Right lobe of liver (tissue), 6 donors: ENCODE measurements at regions not wholly inside any gene's neighbourhood (a gene's known extent, or its start where the extent isn't known, plus 50 kb on each side); places are given as distances from the start of the nearest gene placed in this dataset.

Experiments
- ATAC-seq, 4 donors: fragments of 200-7000 bp; cut with Tn5 transposase; one replicate each; pipeline ENCODE4 v1.9.1; 2020; ENCODE audit warnings: mild to moderate bottlenecking in 4 of 4, moderate library complexity in 4 of 4
- DNase-seq, 3 donors: peaks; one replicate each; pipeline ENCODE4 v3.0.0-alpha.2; 2020
- H3K27ac ChIP-seq, 3 donors: fragments of 200-600 bp; one replicate each; pipeline ENCODE4 v1.8.0; 2022
- H3K27me3 ChIP-seq, 2 donors: fragments of 200-600 bp; one replicate each; pipeline ENCODE4 v1.8.0; 2022
- H3K36me3 ChIP-seq, 4 donors: fragments of 200-600 bp; sonication (generic) in 1 of 4; one replicate each; pipeline versions ENCODE4 v1.5.1 to v1.8.0; 2017 to 2022; ENCODE audit warnings: control low read depth in 1 of 4
- H3K4me1 ChIP-seq, 4 donors: fragments of 200-600 bp; sonication (generic) in 1 of 4; one replicate each; pipeline versions ENCODE4 v1.5.1 to v1.8.0; 2017 to 2022; ENCODE audit warnings: control low read depth in 1 of 4
- H3K4me3 ChIP-seq, 3 donors: fragments of 200-600 bp; one replicate each; pipeline ENCODE4 v1.8.0; 2022
- H3K9me3 ChIP-seq, 4 donors: fragments of 200-600 bp; sonication (generic) in 1 of 4; one replicate each; pipeline versions ENCODE4 v1.5.1 to v1.8.0; 2017 to 2022; ENCODE audit warnings: control low read depth in 1 of 4
- POLR2A ChIP-seq: fragments of 450-650 bp; IDR thresholded peaks from one replicate; pipeline ENCODE4 v1.6.1; 2017; ENCODE audit warnings: antibody characterized with exemption, mild to moderate bottlenecking
- WGBS: methylation state at CpG from one replicate; pipeline ENCODE4 v1.1.6; 2018; ENCODE audit warnings: low coverage, low lambda C conversion rate; ENCODE audit not compliant: insufficient coverage; ENCODE audit errors: missing lambda C conversion rate; 5-methylcytosine and 5-hydroxymethylcytosine counted together
- intact Hi-C, 2 donors: fragments of 100-400 bp; cut with DNase I; formaldehyde crosslinking; loops; one replicate each; pipeline versions ENCODE4 v1.11.2 to v1.14.1; 2022
- TF ChIP-seq, protein P1 (sequence below), 4 donors: fragments of 200-600 bp in 3 of 4; fragments of 450-650 bp in 1 of 4; IDR thresholded peaks; one replicate each; pipeline versions ENCODE4 v1.5.1 to v1.8.0; 2016 to 2022; ENCODE audit warnings: antibody characterized with exemption in 4 of 4, mild to moderate bottlenecking in 2 of 4
- donor health status: DM: no; HTN: yes; CAD: no.
- donor health status: DM: no; HTN: no; CAD: no.
- donor health status: DM: no; HTN: no; CAD: no.
- donor health status: DM: no; HTN: yes; CAD: no.
- donor health status: DM: no; HTN: yes; CAD: no.

DNA sequence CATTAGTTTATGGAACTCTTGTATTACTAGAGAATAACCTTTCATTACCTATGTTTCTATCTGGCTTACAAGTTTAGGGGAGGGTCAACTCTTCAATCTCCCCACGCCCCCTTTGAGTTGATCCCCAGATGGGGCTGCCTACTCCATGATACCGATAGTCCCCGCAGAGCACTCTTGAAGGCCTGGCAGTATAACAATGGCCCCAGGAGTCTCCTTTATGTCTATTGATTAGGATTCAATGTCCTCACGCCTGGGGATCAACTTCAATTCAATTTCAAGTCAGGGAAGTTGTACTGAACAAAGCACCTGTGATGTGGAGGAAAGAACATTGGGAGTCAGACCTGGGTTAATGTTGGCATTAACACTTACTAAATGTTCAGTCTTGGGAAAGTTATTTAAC is 520.2 kb downstream of the METTL15 start:
- Histone ChIP-seq H3K4me3 (no peak overlapping the region), H3K9me3 (no peaks in the 10 kb centered on the region), H3K27me3 (no peaks in the 10 kb centered on the region), H3K36me3 (no peaks in the 10 kb centered on the region), H3K4me1 (no peaks in the 10 kb centered on the region), H3K27ac (no peak overlapping the region)
- no peak for TF ChIP-seq POLR2A
- TF ChIP-seq, protein P1, sequence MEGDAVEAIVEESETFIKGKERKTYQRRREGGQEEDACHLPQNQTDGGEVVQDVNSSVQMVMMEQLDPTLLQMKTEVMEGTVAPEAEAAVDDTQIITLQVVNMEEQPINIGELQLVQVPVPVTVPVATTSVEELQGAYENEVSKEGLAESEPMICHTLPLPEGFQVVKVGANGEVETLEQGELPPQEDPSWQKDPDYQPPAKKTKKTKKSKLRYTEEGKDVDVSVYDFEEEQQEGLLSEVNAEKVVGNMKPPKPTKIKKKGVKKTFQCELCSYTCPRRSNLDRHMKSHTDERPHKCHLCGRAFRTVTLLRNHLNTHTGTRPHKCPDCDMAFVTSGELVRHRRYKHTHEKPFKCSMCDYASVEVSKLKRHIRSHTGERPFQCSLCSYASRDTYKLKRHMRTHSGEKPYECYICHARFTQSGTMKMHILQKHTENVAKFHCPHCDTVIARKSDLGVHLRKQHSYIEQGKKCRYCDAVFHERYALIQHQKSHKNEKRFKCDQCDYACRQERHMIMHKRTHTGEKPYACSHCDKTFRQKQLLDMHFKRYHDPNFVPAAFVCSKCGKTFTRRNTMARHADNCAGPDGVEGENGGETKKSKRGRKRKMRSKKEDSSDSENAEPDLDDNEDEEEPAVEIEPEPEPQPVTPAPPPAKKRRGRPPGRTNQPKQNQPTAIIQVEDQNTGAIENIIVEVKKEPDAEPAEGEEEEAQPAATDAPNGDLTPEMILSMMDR (IDR thresholded peaks at IDR 0.05) = no peak
- intact Hi-C loops = no loop called here
- WGBS = 70% methylated on average over 4 of the region's 4 CpGs
- no peak for DNase-seq
- ATAC-seq = no peak

DNA sequence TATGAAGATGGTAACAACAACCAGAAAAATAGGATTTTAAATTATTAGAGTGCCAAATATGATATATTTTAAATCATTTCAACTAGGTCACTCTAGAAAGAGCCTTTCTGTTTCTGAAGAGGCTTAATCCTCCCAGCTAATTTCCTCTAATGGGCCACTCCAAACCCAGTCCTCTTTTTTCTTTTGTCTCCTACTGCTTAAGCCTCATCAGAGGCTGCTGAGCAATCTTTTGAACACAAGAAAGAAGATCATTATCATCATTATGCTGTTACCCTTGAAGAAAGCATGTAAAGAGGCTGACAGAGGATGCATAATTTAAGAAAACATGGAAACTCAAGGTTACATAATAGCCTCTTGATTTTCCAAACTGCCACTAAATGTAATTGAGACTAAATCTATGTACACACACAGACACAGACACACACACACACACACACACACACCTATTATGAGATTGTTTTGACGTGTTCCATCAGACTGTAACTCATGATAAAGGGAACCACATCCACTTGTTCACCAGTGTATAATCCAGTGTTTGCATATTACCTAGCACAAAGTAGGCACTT is 519.6 kb downstream of the METTL15 start:
- no peak for ATAC-seq
- intact Hi-C loops = no loop called here

DNA sequence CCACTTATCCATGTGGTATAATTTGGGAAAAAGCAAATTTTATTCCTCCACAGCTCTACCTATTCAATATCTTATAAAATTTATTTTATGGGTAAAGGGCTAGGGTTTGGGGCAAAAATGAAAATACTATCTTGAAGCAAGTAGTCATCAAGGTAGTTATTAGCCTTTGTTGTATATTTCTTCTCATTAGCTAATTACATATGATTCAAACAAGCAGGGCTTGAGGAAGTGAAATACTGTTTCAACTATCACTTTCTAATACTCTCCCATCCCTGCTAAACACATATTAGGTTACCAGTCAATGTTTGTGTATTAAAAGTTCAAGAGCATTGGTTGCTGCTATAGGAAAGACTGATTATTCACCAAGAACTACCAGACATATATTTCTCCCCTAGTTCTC is 517.3 kb downstream of the METTL15 start:
- intact Hi-C loops = no loop called here
- no peak overlapping the region for H3K4me3 ChIP-seq
- no peaks in the 10 kb centered on the region for H3K27me3 ChIP-seq
- no peaks in the 10 kb centered on the region for H3K4me1 ChIP-seq
- ATAC-seq = no peak
- no peak for TF ChIP-seq POLR2A
- TF ChIP-seq, protein P1 (IDR thresholded peaks at IDR 0.05) = no peak
- no peaks in the 10 kb centered on the region for H3K36me3 ChIP-seq
- no peaks in the 10 kb centered on the region for H3K9me3 ChIP-seq
- H3K27ac ChIP-seq = no peak overlapping the region
- DNase-seq = no peak

More for the DNA sequence above, 519.6 kb downstream of the METTL15 start:
- no peak for DNase-seq
- WGBS = 67% methylated on average over 1 of the region's 1 CpG
- H3K4me1 ChIP-seq = no peaks in the 10 kb centered on the region
- no peak overlapping the region for H3K4me3 ChIP-seq
- no peaks in the 10 kb centered on the region for H3K36me3 ChIP-seq
- H3K27ac ChIP-seq = no peak overlapping the region
- no peaks in the 10 kb centered on the region for H3K27me3 ChIP-seq
- no peak for TF ChIP-seq POLR2A
- TF ChIP-seq, protein P1 (IDR thresholded peaks at IDR 0.05) = no peak
- no peaks in the 10 kb centered on the region for H3K9me3 ChIP-seq

DNA sequence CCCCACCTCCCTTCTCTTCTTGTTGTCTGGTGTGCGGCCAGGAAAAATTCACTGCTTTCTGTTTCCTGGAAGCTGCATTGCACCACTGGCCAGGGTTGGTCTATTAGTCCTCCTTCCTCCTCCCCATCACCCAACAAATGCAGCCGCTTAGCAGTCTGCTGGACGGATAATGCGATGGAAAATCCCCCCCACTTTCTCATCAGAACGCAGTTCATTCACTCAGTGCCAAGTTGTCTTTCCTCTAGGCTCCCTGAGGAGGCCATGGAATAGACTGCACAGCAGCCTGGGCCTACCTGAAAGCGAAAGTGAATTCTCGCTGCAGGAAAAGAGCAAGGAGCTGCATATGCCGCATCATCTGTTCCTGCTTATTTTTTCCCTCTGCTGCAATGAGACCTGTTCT is 513.6 kb downstream of the METTL15 start:
- Histone ChIP-seq H3K36me3 (no peaks in the 10 kb centered on the region), H3K27me3 (no peaks in the 10 kb centered on the region), H3K9me3 (no peaks in the 10 kb centered on the region), H3K27ac (no peak overlapping the region), H3K4me3 (no peak overlapping the region), H3K4me1 (no peaks in the 10 kb centered on the region)
- peak; percentile 39 to 57 (median 52) for ATAC-seq
- intact Hi-C loops = no loop called here
- TF ChIP-seq, protein P1 (IDR thresholded peaks at IDR 0.05) = no peak
- no peak for TF ChIP-seq POLR2A
- 68% methylated on average over 7 of the region's 8 CpGs for WGBS
- no peak for DNase-seq
